HL-60/S4 (cell line): ENCODE measurements at regions not wholly inside any gene's neighbourhood (a gene's known extent, or its start where the extent isn't known, plus 50 kb on each side); places are given as distances from the start of the nearest gene placed in this dataset.

Source experiments
- in situ Hi-C: fragments of 300-500 bp; cut with MboI; formaldehyde crosslinking; loops from 2 replicates; pipeline ENCODE4 v1.14.3; 2022; ENCODE audit warnings: low sequenced_read_pairs

DNA sequence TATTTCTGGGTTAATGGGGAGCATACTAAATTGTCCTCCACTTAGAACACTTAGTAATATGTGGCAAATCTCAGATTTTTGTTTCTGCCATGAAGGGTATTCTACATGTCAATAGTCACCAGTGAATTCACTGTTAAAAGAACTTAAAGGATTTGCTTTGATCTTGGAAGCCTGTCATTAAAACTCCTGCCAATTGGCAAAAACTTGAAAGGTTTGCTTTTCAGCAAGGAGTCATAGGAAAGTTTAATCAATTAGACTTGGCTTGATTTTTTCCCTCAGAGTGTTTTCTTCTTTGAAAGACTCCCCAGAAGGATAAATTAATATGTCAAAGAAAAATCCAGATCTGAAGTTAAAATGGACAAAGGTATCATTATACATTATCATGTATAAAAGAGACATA is 671.9 kb upstream of the PKDCC start:
- in situ Hi-C loops, result no loop called here

DNA sequence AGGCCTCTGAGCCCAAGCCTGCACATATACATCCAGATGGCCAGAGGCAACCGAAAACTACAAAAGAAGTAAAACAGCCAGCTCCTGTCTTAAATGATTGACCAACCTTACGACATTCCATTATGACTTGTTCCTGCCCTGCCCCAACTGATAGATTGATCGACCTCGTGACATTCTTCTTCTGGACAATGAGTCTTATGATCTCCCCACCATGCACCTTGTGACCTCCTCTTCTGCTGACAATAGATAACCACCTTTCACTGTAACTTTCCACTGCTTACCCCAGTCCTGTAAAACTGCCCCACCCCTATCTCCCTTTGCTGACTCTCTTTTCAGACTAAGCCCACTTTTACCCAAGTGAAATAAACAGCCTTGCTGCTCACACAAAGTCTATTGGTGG is 670.0 kb upstream of the PKDCC start:
- in situ Hi-C loops, result no loop called here

DNA sequence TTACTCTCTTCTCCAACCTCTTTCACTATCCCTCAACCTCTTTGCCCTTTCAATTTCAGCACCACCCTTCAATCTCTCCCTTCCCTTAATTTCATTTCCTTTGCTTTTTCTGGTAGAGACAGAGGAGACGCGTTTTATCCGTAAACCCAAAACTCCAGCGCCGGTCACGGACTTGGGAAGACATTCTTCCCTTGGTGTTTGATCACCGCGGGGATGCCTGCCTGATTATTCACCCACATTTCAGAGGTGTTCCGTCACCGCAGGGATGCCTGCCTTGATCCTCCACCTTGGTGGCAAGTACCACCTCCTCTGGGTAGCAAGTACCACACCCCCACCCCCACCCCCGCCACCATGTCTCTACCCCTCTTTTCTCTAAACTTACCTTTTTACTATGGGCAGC is 669.4 kb upstream of the PKDCC start:
- in situ Hi-C loops, result no loop called here

DNA sequence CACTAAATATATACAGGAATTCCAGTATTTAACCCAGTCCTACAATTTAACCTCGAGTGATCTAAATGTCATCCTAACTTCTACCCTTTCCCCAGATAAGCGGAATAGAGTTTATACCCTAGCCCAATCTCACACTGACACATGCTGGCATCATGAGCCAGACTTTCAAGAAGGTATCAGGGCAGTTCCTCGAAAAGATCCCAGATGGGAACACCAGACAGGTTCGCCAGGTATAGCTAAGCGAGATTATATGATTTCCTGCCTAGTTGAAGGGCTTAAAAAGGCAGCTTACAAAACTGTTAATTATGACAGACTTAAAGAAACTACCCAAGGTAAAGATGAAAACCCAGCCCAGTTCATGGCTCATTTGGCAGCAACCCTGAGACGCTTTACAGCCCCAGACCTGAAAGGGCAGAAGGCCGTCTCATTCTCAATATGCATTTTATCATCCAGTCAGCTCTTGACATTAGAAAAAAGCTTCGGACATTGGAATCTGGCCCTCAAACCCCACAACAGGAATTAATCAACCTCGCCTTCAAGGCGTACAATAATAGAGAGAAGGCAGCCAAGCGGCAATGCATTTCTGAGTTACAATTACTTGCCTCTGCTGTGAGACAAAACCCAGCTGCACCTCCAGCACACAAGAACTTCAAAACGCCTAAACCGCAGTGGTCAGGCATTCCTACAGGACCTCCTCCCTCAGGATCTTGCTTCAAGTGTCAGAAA is 668.2 kb upstream of the PKDCC start:
- in situ Hi-C loops, result no loop called here

DNA sequence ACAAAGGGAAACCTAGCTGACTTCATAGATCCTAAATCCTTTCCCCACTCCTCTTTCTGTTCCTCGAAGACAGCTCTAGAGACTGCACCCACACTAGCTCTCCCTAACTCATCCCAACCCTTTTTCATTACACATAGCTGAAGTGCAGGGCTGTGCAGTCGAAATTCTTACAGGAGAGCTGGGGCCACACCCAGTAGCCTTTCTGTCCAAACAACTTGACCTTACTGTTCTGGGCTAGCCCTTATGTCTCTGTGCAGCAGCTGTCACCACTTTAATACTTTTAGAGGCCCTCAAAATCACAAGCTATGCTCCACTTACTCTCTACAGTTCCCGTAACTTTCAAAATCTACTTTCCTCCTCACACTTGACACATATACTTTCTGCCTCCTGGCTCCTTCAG is 666.1 kb upstream of the PKDCC start:
- in situ Hi-C loops, result no loop called here

DNA sequence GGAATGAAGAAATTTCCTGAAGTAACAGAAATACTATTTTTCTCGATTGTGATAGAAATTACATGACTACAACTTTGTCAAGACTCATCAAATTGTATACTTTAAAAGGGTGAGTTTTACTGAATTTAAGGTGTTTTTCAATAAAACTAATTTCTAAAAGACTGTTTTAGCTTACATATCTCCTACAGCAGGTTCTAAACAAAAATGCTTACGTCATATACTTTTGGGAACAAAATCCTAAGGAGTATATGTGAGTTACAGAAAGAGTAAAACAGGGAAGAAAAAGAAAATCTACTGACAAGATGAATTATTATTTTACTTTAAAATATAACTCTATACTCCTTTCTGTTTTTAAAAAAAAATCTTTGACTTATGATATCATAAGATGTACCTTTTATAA is 660.3 kb upstream of the PKDCC start:
- in situ Hi-C loops, result no loop called here

DNA sequence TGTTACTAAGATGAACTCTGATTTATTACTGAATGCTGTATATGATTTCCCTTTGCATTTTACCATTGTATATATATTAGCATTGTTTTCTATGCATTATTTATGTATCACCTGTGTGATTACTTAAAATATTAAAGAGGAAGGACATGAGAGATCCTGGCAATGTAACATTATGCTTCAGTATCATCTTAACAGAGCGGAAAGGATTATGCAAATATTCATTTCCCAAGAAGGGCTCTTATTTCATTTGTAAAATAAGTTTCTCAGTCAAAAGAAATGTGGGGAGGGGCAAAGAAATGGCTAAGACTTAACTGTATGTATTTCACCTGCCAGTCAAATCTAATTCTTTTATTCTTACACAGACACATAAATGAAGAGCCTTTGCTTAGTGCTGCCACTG is 654.2 kb upstream of the PKDCC start:
- in situ Hi-C loops, result no loop called here

DNA sequence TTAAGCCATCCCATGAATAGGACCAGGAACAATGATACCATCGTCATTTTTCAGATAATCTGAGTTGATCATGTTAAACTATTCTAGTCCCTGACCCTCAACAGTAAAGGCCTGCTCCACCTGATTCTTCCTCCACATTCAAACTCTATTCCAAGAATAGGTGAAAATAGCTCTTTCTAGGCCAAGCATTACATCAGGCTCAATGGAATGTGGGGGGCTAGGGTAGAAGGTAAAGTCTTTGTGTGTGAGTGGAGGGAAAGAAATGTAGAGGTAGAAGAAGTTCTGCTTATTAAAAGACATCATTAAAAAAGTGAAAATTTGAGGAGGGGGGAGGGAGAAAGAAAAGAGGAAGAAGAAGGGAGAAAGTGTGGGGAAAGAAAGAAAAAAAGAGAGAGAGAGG is 653.3 kb upstream of the PKDCC start:
- in situ Hi-C loops, result no loop called here

DNA sequence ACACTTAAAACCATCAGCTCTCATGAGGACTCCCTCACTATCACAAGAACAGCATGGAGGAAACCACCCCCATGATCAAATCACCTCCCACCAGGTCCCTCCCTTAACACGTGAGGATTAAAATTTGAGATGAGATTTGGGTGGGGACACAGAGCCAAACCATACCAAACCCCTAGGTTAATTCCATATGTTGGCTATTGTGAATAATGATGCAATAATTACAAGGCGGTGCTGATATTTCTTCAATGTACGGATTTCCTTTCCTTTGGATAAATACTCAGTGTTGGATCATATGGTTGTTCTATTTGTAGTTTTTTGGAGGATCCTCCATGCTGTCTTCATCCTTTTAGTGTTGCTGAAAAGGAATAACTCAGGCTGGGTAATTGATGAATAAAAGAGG is 652.1 kb upstream of the PKDCC start:
- in situ Hi-C loops, result no loop called here

DNA sequence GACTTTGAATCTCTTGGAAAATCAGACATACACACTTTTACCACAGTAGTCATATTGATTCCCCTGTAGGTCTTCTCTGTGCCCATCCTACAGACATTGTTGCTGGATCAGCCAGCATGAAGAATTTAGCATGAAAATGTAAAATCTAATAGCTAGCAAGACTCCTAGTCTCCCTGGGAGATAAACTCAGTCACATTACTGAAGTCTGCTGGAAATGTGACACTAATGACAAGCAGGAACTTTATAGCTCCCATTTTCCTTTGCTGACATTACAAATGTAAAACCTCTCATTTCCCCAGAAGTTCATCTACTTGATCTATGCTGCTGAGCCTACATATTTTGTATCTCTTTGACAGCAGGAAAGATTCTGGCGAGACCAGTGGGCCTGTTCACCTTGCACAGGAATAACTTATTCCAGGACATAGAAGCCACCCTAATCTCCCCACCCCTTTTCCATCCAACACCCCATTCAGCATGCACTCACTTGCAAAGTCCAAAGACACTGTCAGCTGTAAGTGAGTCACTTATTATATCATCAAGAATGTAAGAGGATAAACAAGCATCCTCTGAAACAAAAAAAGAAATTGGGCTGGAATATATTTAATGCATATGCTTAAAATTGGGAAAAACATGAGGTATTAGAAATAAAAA is 648.3 kb upstream of the PKDCC start:
- in situ Hi-C loops, result no loop called here

DNA sequence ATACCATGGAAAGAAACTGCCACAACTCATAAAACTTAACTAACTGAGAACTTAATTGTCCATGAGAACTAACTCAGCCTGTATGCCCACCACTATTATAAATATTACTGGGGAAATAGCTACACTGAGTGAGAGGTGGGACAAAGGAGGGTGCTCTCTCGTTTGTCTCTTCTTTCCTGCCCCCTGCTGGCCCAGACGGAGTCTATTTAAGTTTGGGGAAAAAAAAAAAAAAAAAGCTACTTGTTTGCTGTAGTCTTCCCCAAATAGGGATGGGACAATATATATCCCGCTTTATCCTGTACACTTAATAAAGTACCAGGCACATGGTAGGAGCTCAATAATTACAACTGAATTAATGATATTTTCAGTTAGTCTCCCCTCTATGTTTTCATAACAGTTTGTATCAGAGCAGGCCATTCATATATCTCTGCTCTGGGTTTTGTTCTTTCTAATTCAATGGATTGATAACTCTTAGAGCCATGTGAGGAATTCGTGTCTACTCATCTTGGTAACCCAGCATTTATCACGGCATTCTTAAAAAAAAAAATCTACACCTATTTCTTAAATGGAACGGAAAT is 647.6 kb upstream of the PKDCC start:
- in situ Hi-C loops, result no loop called here

DNA sequence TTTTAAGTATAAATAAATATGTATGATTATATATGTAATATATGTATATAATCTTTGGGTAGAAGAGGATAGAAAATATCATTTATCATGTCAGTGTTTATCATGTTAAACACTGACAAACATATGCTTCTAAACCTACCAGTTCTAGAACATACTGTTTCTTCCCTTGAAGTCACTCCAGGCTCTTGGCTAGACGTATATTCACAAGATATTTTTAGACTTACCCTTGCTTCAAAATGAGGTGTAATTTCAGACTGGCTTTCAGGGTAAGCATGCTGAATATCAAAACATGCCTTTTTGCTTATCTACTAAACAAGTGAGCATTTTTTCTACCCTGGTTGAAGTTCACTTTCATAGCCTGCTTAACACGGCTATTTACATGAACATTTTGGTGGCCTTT is 642.4 kb upstream of the PKDCC start:
- in situ Hi-C loops, result no loop called here

DNA sequence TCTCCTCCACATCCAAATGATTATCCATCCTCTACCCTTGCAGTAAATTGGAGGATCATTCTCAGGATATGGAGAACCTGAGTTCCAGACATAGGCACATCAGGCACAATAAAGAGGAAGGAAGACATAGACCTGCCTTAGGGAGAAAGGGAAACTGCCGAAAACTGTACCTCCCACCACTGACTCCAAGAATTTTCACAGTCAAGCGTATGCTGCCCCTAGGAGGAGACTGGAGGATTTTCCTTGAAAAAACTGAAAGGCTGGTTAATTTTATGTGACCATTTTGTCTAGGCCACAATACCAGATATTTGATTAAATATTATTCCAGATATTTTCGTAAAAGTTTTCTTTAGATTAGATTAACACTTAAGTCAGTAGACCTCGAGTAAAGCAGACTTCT is 638.5 kb upstream of the PKDCC start:
- in situ Hi-C loops, result no loop called here

DNA sequence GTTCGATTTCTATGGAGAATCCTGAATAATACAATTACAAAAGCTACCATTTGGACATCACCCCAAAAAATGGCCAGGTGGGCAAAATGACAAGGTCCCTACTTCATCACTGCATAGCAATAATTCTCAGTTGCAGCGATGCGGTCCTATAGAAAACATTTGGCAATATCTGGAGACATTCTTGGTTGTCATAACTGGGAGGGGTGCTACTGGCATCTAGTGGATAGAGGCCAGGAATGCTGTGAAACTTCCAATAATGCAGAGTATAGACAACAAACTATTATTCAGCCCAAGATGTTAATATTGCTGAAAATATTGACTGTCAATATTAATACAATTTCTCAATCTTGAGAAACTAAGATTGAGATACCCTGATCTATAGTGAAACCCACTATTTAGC is 637.8 kb upstream of the PKDCC start:
- in situ Hi-C loops, result no loop called here

DNA sequence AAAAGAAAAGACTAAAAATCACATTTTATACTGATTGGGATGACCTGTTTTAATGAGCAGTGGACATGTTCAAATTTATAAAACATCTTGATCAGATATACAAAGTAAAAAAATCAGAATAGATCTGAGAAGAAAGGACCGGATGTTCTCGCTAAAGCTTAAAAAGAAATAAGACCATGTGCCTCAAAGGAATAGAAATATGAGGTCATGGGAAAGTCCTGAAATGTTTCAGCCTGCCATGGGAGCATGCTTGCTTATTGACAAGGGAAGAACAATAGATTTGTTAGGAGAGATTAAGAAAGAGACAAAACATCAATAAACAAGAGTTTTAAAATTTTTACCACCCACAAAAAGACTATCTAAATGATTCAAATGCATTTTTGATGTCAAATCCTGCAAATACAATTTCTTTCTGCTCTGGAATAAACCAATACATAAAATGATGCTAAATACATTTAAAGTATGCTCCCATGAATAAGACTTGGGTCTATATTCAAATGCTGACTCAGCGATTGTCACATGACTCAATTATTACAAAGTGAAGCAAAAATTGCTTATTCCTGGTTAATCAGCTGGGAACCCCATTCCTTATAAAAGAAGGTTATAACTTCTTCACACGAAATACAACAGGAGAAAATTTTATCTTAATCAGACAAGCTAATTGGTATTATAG is 633.9 kb upstream of the PKDCC start:
- in situ Hi-C loops, result no loop called here

DNA sequence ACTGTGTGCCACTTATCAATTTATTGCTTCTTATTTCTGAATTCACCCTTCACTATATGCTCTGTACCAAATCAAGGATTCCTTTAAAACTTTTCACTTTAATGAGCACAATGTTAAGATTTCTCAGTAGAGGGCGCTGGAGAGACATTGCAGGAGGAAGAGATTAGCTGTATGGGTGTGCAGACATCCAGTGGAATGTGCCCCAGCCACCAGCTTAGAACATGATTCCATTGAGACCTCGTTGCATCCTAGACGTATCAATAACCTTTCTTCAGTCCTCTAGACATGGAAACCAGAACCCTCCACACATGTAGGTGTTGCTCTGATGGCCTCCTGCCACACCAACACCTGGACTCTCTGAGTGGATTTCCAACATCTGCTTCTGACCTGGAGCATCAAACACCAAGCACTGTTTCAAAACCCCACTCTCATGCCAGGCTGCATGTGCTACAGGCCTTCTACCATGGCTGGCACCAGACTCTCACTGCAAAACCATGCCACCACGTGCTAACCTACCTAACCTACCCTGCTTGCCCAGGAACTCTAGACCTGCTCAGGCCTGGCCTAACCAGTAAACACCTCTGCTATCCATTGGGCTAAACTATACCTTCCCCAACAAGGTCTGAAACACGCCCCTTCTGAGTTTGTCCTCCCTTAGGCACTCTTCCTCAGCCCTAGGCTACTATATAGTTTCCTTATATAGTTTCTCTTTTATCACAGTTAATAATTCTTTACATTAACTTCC is 633.2 kb upstream of the PKDCC start:
- in situ Hi-C loops, result no loop called here

DNA sequence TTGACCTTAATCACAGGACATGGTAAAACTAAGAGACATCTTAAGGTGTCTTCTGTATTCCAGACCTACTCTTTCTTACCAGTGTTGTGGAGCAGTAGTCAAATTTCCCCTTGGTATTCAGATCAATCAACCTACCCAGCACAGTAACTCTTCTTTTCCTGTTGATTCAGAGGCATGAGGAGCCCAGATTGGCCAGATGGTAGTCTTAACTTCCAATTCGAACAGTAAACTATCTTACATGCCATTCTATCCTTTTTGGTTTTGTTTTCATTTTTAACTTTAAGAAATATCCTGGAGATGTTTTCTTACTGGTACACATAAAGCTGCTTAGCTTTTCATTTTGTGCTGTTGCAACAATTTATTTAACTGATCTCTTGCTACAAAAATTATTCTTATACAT is 630.3 kb upstream of the PKDCC start:
- in situ Hi-C loops, result no loop called here

DNA sequence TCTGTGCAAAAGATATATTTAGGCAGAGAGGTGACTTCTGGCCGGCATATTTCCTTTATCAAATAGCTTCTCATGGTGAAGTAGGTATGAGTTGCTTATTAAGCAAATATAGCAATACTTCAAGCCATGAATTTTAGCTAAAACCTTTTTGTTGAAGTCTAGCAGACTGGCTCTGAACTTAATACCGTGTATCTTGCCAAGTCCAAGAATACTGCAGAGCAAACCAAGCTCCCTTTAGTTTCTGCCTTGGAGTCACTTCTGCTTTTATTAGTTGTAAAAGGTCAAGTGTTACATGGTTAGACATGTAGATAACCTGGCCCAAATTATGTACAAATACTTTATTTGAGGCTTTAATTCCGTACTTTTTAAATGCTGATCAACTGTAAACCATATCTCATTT is 627.6 kb upstream of the PKDCC start:
- in situ Hi-C loops, result no loop called here

DNA sequence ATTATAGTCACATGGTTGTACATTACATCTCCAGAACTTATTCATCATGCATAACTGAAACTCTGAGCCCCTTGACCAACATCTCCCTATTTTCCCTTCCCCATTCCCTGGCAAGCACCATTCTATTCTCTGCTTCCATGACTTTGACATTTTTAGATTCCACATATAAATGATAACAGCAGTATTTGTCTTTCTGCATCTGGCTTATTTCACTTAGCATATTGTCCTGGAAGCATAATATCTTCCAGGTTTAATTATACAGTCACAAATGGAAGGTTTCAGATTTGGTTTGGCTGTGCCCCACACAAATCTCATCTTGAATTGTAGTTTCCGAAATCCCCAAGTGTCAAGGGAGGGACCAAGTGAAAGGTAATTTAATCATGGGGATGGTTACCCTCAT is 626.9 kb upstream of the PKDCC start:
- in situ Hi-C loops, result no loop called here

DNA sequence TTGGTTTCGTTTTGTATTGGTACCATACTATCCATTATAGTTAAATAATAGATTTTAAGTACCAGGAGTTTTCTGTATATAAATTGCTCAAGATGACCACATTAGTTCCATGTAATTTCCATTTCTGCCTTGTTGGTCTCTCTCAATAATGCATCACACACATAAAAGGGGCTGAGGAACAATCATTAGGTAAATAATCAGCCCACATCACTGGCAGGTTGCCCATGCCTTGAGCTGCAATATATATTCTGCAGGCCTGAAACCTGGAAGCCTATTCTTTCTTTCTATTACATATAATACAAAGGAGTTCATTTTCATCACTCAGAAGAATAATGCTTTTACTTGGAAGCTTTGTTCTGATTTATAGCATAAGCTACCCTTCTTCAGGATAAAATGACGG is 616.1 kb upstream of the PKDCC start:
- in situ Hi-C loops, result no loop called here

DNA sequence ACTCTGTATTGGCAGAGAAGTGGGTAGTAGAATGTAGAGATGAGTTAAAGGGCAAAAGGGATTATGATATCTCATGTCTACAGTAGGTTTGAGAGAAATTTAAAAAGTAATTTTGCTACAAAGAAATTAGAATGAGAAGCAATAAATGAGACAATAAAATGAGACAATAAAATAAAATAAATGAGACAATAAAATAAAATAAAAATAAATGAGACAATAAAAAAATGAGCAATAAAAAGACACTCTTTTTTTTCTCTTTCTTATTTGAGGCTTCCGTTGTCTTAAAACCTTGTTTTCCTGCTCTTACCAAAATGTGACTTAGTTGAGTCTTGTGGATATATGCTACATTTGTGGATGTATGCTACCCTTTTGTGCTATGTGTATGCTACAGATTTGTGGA is 615.4 kb upstream of the PKDCC start:
- in situ Hi-C loops, result no loop called here
